ENCODE measurements at regions not wholly inside any gene's neighbourhood (a gene's known extent, or its start where the extent isn't known, plus 50 kb on each side); places are given as distances from the start of the nearest gene placed in this dataset.

GRCh38 chr1:57546549-57547330 lies 122.9 kb upstream of the DAB1 start:
- ChIA-PET POLR2A (no interaction called here), CTCF (no interaction called here), RAD21 (ENCODE audit: low non-redundant PET in 1 of 2, low total read pairs in 2 of 2, uncharacterized antibody in 2 of 2, unreplicated experiment in 2 of 2) (no interaction called here)
- Histone ChIP-seq H3K4me2 (ENCODE audit: low read length) (no peak overlapping the region), H3K4me3 (replicated peaks in 1 of 2; ENCODE audit: low read depth in 1 of 2, low read length in 2 of 2) (no peak overlapping the region), H3K9me2 (ENCODE audit: insufficient read depth) (no peaks in the 10 kb centered on the region), H2AFZ (ENCODE audit: low read depth, low read length, poor library complexity, severe bottlenecking) (no peak overlapping the region), H3K36me3 (ENCODE audit: control insufficient read depth in 1 of 2, insufficient read depth in 2 of 2, low read length in 2 of 2) (no peaks in the 10 kb centered on the region), H3K4me1 (ENCODE audit: control insufficient read depth in 1 of 2, insufficient read depth in 2 of 2, low read length in 2 of 2) (no peaks in the 10 kb centered on the region), H3K27me3 (ENCODE audit: insufficient read depth, low read length) (no peaks in the 10 kb centered on the region), H3K9me3 (ENCODE audit: control insufficient read depth in 1 of 2, insufficient read depth in 1 of 2, low read depth in 1 of 2, low read length in 2 of 2) (no peaks in the 10 kb centered on the region), H4K20me1 (ENCODE audit: insufficient read depth) (no peaks in the 10 kb centered on the region), H3K9ac (ENCODE audit: low read length) (no peak overlapping the region), H3K79me2 (ENCODE audit: insufficient read depth, low read length) (no peaks in the 10 kb centered on the region), H3K27ac (ENCODE audit: low read depth, low read length) (no peak overlapping the region)
- TF ChIP-seq CTCF (IDR thresholded peaks at IDR 0.05 in 2 of 3, conservative IDR thresholded peaks at IDR 0.05 in 1 of 3; ENCODE audit: borderline replicate concordance in 1 of 3, insufficient read depth in 1 of 3, low read depth in 2 of 3, low read length in 2 of 3): no peak
- TF ChIP-seq YY1 (IDR thresholded peaks at IDR 0.05; ENCODE audit: extremely low read depth, insufficient replicate concordance, low read depth, low read length): no peak
- TF ChIP-seq, protein P1, sequence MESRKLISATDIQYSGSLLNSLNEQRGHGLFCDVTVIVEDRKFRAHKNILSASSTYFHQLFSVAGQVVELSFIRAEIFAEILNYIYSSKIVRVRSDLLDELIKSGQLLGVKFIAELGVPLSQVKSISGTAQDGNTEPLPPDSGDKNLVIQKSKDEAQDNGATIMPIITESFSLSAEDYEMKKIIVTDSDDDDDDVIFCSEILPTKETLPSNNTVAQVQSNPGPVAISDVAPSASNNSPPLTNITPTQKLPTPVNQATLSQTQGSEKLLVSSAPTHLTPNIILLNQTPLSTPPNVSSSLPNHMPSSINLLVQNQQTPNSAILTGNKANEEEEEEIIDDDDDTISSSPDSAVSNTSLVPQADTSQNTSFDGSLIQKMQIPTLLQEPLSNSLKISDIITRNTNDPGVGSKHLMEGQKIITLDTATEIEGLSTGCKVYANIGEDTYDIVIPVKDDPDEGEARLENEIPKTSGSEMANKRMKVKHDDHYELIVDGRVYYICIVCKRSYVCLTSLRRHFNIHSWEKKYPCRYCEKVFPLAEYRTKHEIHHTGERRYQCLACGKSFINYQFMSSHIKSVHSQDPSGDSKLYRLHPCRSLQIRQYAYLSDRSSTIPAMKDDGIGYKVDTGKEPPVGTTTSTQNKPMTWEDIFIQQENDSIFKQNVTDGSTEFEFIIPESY (IDR thresholded peaks at IDR 0.05; ENCODE audit: extremely low read depth, insufficient replicate concordance, low read length): no peak
- no peak for TF ChIP-seq JUND (IDR thresholded peaks at IDR 0.05)
- no peak for TF ChIP-seq SIN3A (IDR thresholded peaks at IDR 0.05; ENCODE audit: low read depth)
- TF ChIP-seq RAD21 (IDR thresholded peaks at IDR 0.05; ENCODE audit: low read depth): no peak
- no peak for TF ChIP-seq EZH2phosphoT487 (IDR thresholded peaks at IDR 0.05; ENCODE audit: borderline replicate concordance)
- TF ChIP-seq EGR1 (IDR thresholded peaks at IDR 0.05; ENCODE audit: low read depth): no peak
- TF ChIP-seq, protein P2, sequence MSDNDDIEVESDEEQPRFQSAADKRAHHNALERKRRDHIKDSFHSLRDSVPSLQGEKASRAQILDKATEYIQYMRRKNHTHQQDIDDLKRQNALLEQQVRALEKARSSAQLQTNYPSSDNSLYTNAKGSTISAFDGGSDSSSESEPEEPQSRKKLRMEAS (IDR thresholded peaks at IDR 0.05): no peak
- no peak for TF ChIP-seq FOSL1 (IDR thresholded peaks at IDR 0.05; ENCODE audit: low read depth)
- BruUV-seq (replicated peaks): no TSS peak
- no peak for ATAC-seq
- DNase-seq (ENCODE audit: low read depth, low spot score): no peak
- intact Hi-C loops (cut with micrococcal nuclease): no loop called here
